ENCODE measurements at regions not wholly inside any gene's neighbourhood (a gene's known extent, or its start where the extent isn't known, plus 50 kb on each side); places are given as distances from the start of the nearest gene placed in this dataset.

DNA sequence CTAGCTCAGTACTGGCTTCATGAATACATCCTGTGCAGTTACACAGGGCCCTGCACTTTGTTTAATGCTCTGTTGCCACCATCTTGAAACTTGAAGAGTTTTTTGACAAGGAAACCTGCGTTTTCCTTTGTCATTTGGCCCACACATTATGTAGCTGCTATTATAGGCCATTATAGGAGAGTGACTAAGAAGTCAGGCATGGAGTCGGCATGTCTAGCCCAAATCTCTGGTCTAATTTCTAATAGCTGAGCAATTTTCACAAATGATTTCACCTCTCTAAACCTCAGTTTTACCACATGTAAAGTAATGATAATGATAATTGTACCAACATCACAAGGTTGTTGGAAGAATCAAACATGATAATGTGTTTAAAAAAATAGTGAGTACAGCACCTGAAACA is 67.1 kb upstream of the MYLIP start:
- ChIA-PET POLR2A (no interaction called here), CTCF (no interaction called here)
- no peaks in the 10 kb centered on the region for H3K9me3 ChIP-seq (ENCODE audit: control insufficient read depth, insufficient read depth, low read depth, low read length)
- no peak overlapping the region for H3K4me3 ChIP-seq (ENCODE audit: low read depth, low read length)
- TF ChIP-seq ZNF174 (tag by site-specific recombination; IDR thresholded peaks at IDR 0.05) (no peak), HOXC10 (CRISPR knock-in tag; IDR thresholded peaks at IDR 0.05) (no peak), ZNF404 (tag by site-specific recombination; IDR thresholded peaks at IDR 0.05) (no peak), KLF1 (tag by site-specific recombination; IDR thresholded peaks at IDR 0.05) (no peak), SETDB1 (IDR thresholded peaks at IDR 0.05; ENCODE audit: insufficient read length, low read length) (no peak), IKZF3 (tag by site-specific recombination; IDR thresholded peaks at IDR 0.05) (no peak), ZNF311 (tag by site-specific recombination; IDR thresholded peaks at IDR 0.05; ENCODE audit: borderline replicate concordance) (no peak), HOXD13 (CRISPR knock-in tag; IDR thresholded peaks at IDR 0.05; ENCODE audit: borderline replicate concordance) (no peak), ZNF558 (tag by site-specific recombination; IDR thresholded peaks at IDR 0.05) (no peak), ZNF677 (tag by site-specific recombination; IDR thresholded peaks at IDR 0.05) (no peak), ZNF37A (tag by site-specific recombination; IDR thresholded peaks at IDR 0.05) (no peak), KLF9 (tag by site-specific recombination; IDR thresholded peaks at IDR 0.05; ENCODE audit: low read depth) (no peak), ZSCAN30 (tag by site-specific recombination; IDR thresholded peaks at IDR 0.05) (no peak)
- TF ChIP-seq, protein P1, sequence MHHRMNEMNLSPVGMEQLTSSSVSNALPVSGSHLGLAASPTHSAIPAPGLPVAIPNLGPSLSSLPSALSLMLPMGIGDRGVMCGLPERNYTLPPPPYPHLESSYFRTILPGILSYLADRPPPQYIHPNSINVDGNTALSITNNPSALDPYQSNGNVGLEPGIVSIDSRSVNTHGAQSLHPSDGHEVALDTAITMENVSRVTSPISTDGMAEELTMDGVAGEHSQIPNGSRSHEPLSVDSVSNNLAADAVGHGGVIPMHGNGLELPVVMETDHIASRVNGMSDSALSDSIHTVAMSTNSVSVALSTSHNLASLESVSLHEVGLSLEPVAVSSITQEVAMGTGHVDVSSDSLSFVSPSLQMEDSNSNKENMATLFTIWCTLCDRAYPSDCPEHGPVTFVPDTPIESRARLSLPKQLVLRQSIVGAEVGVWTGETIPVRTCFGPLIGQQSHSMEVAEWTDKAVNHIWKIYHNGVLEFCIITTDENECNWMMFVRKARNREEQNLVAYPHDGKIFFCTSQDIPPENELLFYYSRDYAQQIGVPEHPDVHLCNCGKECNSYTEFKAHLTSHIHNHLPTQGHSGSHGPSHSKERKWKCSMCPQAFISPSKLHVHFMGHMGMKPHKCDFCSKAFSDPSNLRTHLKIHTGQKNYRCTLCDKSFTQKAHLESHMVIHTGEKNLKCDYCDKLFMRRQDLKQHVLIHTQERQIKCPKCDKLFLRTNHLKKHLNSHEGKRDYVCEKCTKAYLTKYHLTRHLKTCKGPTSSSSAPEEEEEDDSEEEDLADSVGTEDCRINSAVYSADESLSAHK (tag by site-specific recombination; IDR thresholded peaks at IDR 0.05): no peak
- TF ChIP-seq, protein P2, sequence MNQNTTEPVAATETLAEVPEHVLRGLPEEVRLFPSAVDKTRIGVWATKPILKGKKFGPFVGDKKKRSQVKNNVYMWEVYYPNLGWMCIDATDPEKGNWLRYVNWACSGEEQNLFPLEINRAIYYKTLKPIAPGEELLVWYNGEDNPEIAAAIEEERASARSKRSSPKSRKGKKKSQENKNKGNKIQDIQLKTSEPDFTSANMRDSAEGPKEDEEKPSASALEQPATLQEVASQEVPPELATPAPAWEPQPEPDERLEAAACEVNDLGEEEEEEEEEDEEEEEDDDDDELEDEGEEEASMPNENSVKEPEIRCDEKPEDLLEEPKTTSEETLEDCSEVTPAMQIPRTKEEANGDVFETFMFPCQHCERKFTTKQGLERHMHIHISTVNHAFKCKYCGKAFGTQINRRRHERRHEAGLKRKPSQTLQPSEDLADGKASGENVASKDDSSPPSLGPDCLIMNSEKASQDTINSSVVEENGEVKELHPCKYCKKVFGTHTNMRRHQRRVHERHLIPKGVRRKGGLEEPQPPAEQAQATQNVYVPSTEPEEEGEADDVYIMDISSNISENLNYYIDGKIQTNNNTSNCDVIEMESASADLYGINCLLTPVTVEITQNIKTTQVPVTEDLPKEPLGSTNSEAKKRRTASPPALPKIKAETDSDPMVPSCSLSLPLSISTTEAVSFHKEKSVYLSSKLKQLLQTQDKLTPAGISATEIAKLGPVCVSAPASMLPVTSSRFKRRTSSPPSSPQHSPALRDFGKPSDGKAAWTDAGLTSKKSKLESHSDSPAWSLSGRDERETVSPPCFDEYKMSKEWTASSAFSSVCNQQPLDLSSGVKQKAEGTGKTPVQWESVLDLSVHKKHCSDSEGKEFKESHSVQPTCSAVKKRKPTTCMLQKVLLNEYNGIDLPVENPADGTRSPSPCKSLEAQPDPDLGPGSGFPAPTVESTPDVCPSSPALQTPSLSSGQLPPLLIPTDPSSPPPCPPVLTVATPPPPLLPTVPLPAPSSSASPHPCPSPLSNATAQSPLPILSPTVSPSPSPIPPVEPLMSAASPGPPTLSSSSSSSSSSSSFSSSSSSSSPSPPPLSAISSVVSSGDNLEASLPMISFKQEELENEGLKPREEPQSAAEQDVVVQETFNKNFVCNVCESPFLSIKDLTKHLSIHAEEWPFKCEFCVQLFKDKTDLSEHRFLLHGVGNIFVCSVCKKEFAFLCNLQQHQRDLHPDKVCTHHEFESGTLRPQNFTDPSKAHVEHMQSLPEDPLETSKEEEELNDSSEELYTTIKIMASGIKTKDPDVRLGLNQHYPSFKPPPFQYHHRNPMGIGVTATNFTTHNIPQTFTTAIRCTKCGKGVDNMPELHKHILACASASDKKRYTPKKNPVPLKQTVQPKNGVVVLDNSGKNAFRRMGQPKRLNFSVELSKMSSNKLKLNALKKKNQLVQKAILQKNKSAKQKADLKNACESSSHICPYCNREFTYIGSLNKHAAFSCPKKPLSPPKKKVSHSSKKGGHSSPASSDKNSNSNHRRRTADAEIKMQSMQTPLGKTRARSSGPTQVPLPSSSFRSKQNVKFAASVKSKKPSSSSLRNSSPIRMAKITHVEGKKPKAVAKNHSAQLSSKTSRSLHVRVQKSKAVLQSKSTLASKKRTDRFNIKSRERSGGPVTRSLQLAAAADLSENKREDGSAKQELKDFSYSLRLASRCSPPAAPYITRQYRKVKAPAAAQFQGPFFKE (tag by site-specific recombination; IDR thresholded peaks at IDR 0.05; ENCODE audit: borderline replicate concordance): no peak
- no peaks in the 10 kb centered on the region for H3K36me3 ChIP-seq (ENCODE audit: control insufficient read depth in 2 of 2, insufficient read depth in 1 of 2, low read length in 2 of 2)
- no peak overlapping the region for H3K27ac ChIP-seq (ENCODE audit: extremely low read depth, low read depth, low read length)
- H3K4me1 ChIP-seq (ENCODE audit: control insufficient read depth, insufficient read depth, low read length): peaks cover 5% of the 10 kb centered on the region

DNA sequence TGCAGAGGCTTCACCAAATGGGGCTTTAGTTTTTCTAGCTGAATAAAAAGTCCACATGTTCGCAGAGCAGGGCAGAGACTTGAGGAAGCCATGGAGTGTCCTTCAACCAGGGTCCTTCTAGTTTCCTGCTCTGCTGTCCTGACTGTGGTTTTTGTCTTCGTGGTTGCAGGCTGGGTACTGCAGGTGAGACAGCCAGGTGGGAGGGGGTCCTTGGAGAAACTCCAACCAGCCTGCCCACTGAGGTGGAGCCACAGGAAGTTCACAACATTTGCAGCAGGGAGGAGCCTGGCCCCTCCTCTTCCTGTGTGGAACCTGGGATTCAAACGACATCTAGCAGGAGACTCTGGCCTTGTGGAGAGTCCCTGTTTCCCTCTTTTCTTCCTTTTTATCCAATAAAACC is 68.8 kb upstream of the MYLIP start:
- Histone ChIP-seq H3K4me1 (ENCODE audit: control insufficient read depth, insufficient read depth, low read length) (peaks cover 5% of the 10 kb centered on the region), H3K9me3 (ENCODE audit: control insufficient read depth, insufficient read depth, low read depth, low read length) (no peaks in the 10 kb centered on the region), H3K36me3 (ENCODE audit: control insufficient read depth in 2 of 2, insufficient read depth in 1 of 2, low read length in 2 of 2) (no peaks in the 10 kb centered on the region), H3K4me3 (ENCODE audit: low read depth, low read length) (no peak overlapping the region), H3K27ac (ENCODE audit: extremely low read depth, low read depth, low read length) (no peak overlapping the region)
- CTCF ChIA-PET: no interaction called here
- TF ChIP-seq ZBTB20 (tag by site-specific recombination; IDR thresholded peaks at IDR 0.05): no peak
- POLR2A ChIA-PET: interaction anchor here (1.4 kb wide), 1 partner anchor 69 kb away, joined by 5 read pairs; the partner anchor contains the start of gene MYLIP
